ENCODE measurements at regions not wholly inside any gene's neighbourhood (a gene's known extent, or its start where the extent isn't known, plus 50 kb on each side); places are given as distances from the start of the nearest gene placed in this dataset.
A peak's percentile ranks its signal among the peaks of the same experiment; 100 is the strongest.

- no peak overlapping the region for H3K4me3 Mint-ChIP-seq
- no peaks in the 10 kb centered on the region for H3K9me3 Mint-ChIP-seq
- peaks cover 6% of the 10 kb centered on the region in 2 donors for H3K27me3 Mint-ChIP-seq
- no peaks in the 10 kb centered on the region for H3K4me1 Mint-ChIP-seq
- no peak for DNase-seq
- ATAC-seq (replicated peaks) = no peak
- H3K27ac Mint-ChIP-seq = no peak overlapping the region
- no peaks in the 10 kb centered on the region for H3K36me3 Mint-ChIP-seq
Observed at GRCh38 chr3:66747696-66748095, 246.9 kb upstream of the LRIG1 start.

- Mint-ChIP-seq H3K27ac (no peak overlapping the region), H3K36me3 (no peaks in the 10 kb centered on the region), H3K4me3 (no peak overlapping the region), H3K27me3 (peaks cover 6% of the 10 kb centered on the region in 2 donors), H3K4me1 (no peaks in the 10 kb centered on the region), H3K9me3 (no peaks in the 10 kb centered on the region)
- ATAC-seq (replicated peaks) (no peak), DNase-seq (no peak)
Observed at GRCh38 chr3:66748175-66748876, 247.5 kb upstream of the LRIG1 start.

GRCh38 chr3:66751842-66752241 lies 246.3 kb upstream of the KBTBD8 start:
- Mint-ChIP-seq H3K4me1 (no peaks in the 10 kb centered on the region), H3K9me3 (peaks cover 0 to 1% of the 10 kb centered on the region in 2 donors), H3K27ac (no peak overlapping the region), H3K27me3 (peaks cover 6 to 9% of the 10 kb centered on the region in 2 donors), H3K4me3 (no peak overlapping the region), H3K36me3 (no peaks in the 10 kb centered on the region)
- DNase-seq (no peak), ATAC-seq (replicated peaks) (no peak)

GRCh38 chr3:66753670-66754069 lies 244.4 kb upstream of the KBTBD8 start:
- H3K27ac Mint-ChIP-seq = no peak overlapping the region
- no peaks in the 10 kb centered on the region for H3K36me3 Mint-ChIP-seq
- H3K27me3 Mint-ChIP-seq = peaks cover 6 to 13% of the 10 kb centered on the region in 2 donors
- peaks cover 0 to 1% of the 10 kb centered on the region in 2 donors for H3K9me3 Mint-ChIP-seq
- H3K4me3 Mint-ChIP-seq = no peak overlapping the region
- no peaks in the 10 kb centered on the region for H3K4me1 Mint-ChIP-seq
- DNase-seq (no peak), ATAC-seq (replicated peaks) (no peak)

GRCh38 chr3:66754613-66755012 lies 243.5 kb upstream of the KBTBD8 start:
- peaks cover 0 to 7% of the 10 kb centered on the region in 2 donors for H3K27me3 Mint-ChIP-seq

GRCh38 chr3:66755924-66756323 lies 242.2 kb upstream of the KBTBD8 start:
- DNase-seq = no peak
- H3K9me3 Mint-ChIP-seq = peaks cover 0 to 1% of the 10 kb centered on the region in 2 donors
- H3K4me1 Mint-ChIP-seq = no peaks in the 10 kb centered on the region
- ATAC-seq (replicated peaks) = no peak
- H3K27ac Mint-ChIP-seq = no peak overlapping the region
- H3K27me3 Mint-ChIP-seq = peaks cover 0 to 7% of the 10 kb centered on the region in 2 donors
- no peaks in the 10 kb centered on the region for H3K36me3 Mint-ChIP-seq
- H3K4me3 Mint-ChIP-seq = no peak overlapping the region

More at GRCh38 chr3:66754613-66755012, 243.5 kb upstream of the KBTBD8 start:
- Mint-ChIP-seq H3K4me1 (no peaks in the 10 kb centered on the region), H3K9me3 (peaks cover 0 to 1% of the 10 kb centered on the region in 2 donors), H3K36me3 (no peaks in the 10 kb centered on the region), H3K4me3 (no peak overlapping the region), H3K27ac (no peak overlapping the region)
- DNase-seq (no peak), ATAC-seq (replicated peaks) (no peak)

GRCh38 chr3:66756468-66757036 lies 241.6 kb upstream of the KBTBD8 start:
- ATAC-seq (replicated peaks) = no peak
- DNase-seq = no peak
- H3K4me3 Mint-ChIP-seq = no peak overlapping the region
- H3K9me3 Mint-ChIP-seq = peaks cover 0 to 1% of the 10 kb centered on the region in 2 donors
- H3K27me3 Mint-ChIP-seq = peaks cover 0 to 7% of the 10 kb centered on the region in 2 donors
- H3K27ac Mint-ChIP-seq = no peak overlapping the region
- no peaks in the 10 kb centered on the region for H3K4me1 Mint-ChIP-seq
- H3K36me3 Mint-ChIP-seq = no peaks in the 10 kb centered on the region

GRCh38 chr3:66761093-66761780 lies 236.9 kb upstream of the KBTBD8 start:
- Mint-ChIP-seq H3K36me3 (no peaks in the 10 kb centered on the region), H3K9me3 (peaks cover 9 to 10% of the 10 kb centered on the region in 2 donors), H3K4me3 (no peak overlapping the region), H3K27ac (no peak overlapping the region), H3K4me1 (no peaks in the 10 kb centered on the region), H3K27me3 (peaks cover 1 to 4% of the 10 kb centered on the region in 2 donors)
- no peak for ATAC-seq (replicated peaks)
- DNase-seq = no peak

- DNase-seq (no peak), ATAC-seq (replicated peaks) (no peak)
- peaks cover 2 to 11% of the 10 kb centered on the region in 2 donors for H3K27me3 Mint-ChIP-seq
- H3K27ac Mint-ChIP-seq = no peak overlapping the region
- H3K9me3 Mint-ChIP-seq = peaks cover 9 to 16% of the 10 kb centered on the region in 2 donors
- no peak overlapping the region for H3K4me3 Mint-ChIP-seq
- H3K4me1 Mint-ChIP-seq = no peaks in the 10 kb centered on the region
- peaks cover 0 to 1% of the 10 kb centered on the region in 2 donors for H3K36me3 Mint-ChIP-seq
Observed at GRCh38 chr3:66762916-66763693, 235.0 kb upstream of the KBTBD8 start.

GRCh38 chr3:66778107-66778506 lies 220.0 kb upstream of the KBTBD8 start:
- Mint-ChIP-seq H3K9me3 (no peaks in the 10 kb centered on the region), H3K4me3 (no peak overlapping the region), H3K27me3 (peaks cover 7 to 10% of the 10 kb centered on the region in 2 donors), H3K4me1 (no peaks in the 10 kb centered on the region), H3K36me3 (no peaks in the 10 kb centered on the region), H3K27ac (no peak overlapping the region)
- DNase-seq (no peak), ATAC-seq (replicated peaks) (no peak)

- ATAC-seq (replicated peaks) = peak; percentile 12 to 36
- Mint-ChIP-seq H3K27ac (no peak overlapping the region), H3K9me3 (no peaks in the 10 kb centered on the region), H3K36me3 (no peaks in the 10 kb centered on the region), H3K4me3 (no peak overlapping the region), H3K4me1 (no peaks in the 10 kb centered on the region), H3K27me3 (peaks cover 7 to 10% of the 10 kb centered on the region in 2 donors)
- no peak for DNase-seq
Observed at GRCh38 chr3:66778777-66779176, 219.3 kb upstream of the KBTBD8 start.

GRCh38 chr3:66785191-66785909 lies 212.8 kb upstream of the KBTBD8 start:
- peaks cover 4 to 6% of the 10 kb centered on the region in 2 donors for H3K9me3 Mint-ChIP-seq
- DNase-seq = no peak
- ATAC-seq (replicated peaks) = no peak
- peaks cover 0 to 3% of the 10 kb centered on the region in 2 donors for H3K36me3 Mint-ChIP-seq
- peaks cover 0 to 5% of the 10 kb centered on the region in 2 donors for H3K27me3 Mint-ChIP-seq
- no peak overlapping the region for H3K27ac Mint-ChIP-seq
- no peaks in the 10 kb centered on the region for H3K4me1 Mint-ChIP-seq
- H3K4me3 Mint-ChIP-seq = no peak overlapping the region

- no peaks in the 10 kb centered on the region for H3K36me3 Mint-ChIP-seq
- H3K9me3 Mint-ChIP-seq = peaks cover 0 to 3% of the 10 kb centered on the region in 2 donors
- peaks cover 0 to 5% of the 10 kb centered on the region in 2 donors for H3K27me3 Mint-ChIP-seq
- no peak overlapping the region for H3K27ac Mint-ChIP-seq
- no peak for ATAC-seq (replicated peaks)
- no peak overlapping the region for H3K4me3 Mint-ChIP-seq
- DNase-seq = no peak
- H3K4me1 Mint-ChIP-seq = no peaks in the 10 kb centered on the region
Observed at GRCh38 chr3:66789580-66790237, 208.4 kb upstream of the KBTBD8 start.
